Thyroid gland (tissue), 4 donors: ENCODE measurements at regions not wholly inside any gene's neighbourhood (a gene's known extent, or its start where the extent isn't known, plus 50 kb on each side); places are given as distances from the start of the nearest gene placed in this dataset.

Experiments
- DNase-seq, 2 donors: peaks; one replicate each; pipeline ENCODE4 v3.0.0-alpha.2; 2019
- H3K27ac ChIP-seq, 3 donors: fragments of 200-600 bp; sonication (generic); 1 replicate in 2 of 3; 2 replicates in 1 of 3; pipeline ENCODE4 v1.5.1; 2016 to 2019; ENCODE audit warnings: mild to moderate bottlenecking in 1 of 3, moderate library complexity in 1 of 3
- H3K27me3 ChIP-seq: fragments of 200-600 bp; sonication (generic); one replicate; pipeline ENCODE4 v1.5.1; 2019
- H3K36me3 ChIP-seq, 2 donors: fragments of 200-600 bp; sonication (generic); one replicate each; pipeline ENCODE4 v1.5.1; 2016 to 2019
- H3K4me1 ChIP-seq, 2 donors: fragments of 200-600 bp; sonication (generic); one replicate each; pipeline ENCODE4 v1.5.1; 2017 to 2019
- H3K4me3 ChIP-seq, 3 donors: fragments of 200-600 bp; sonication (generic); replicated peaks in 1 of 3; 1 replicate in 2 of 3; 2 replicates in 1 of 3; pipeline ENCODE4 v1.5.1; 2016; ENCODE audit warnings: mild to moderate bottlenecking in 1 of 3
- H3K9me3 ChIP-seq: fragments of 200-600 bp; sonication (generic); one replicate; pipeline ENCODE4 v1.5.1; 2017
- POLR2A ChIP-seq, 2 donors: fragments of 450-650 bp; IDR thresholded peaks; one replicate each; pipeline ENCODE4 v1.6.1; 2017; ENCODE audit warnings: antibody characterized with exemption in 2 of 2, mild to moderate bottlenecking in 2 of 2, moderate library complexity in 1 of 2
- WGBS, 2 donors: methylation state at CpG; one replicate each; pipeline ENCODE4 v1.1.5; 2017; 5-methylcytosine and 5-hydroxymethylcytosine counted together
- intact Hi-C: fragments of 100-400 bp; cut with DNase I; formaldehyde crosslinking; loops from one replicate; pipeline ENCODE4 v1.15.1; 2023
- TF ChIP-seq, protein P1 (sequence below), 6 experiments: fragments of 200-600 bp in 3 of 6; fragments of 450-650 bp in 3 of 6; sonication (generic) in 3 of 6; IDR thresholded peaks; one replicate each; pipeline ENCODE4 v1.5.1; 2016 to 2019; ENCODE audit warnings: antibody characterized with exemption in 6 of 6, mild to moderate bottlenecking in 2 of 6, inconsistent platforms in 1 of 6, moderate library complexity in 1 of 6

DNA sequence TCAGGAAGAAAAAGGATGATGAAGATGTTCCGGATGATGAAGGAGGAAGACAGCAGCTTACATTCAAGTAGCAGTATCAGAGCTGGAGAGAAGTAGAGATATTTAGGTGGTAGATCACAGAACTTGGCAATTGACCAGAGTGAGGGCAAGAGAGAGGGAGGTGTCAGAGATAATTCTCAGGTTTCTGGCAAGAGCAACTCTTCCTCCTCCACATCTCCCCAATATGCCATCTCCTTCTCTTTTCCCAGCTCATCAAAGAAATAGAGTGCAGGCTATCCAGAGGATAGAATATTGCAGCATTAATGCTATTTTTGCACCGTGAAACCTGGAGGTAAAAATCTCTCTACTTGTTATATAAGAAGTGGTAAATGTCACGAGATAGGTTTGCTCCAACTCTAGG is 64.9 kb upstream of the OPCML start:
- DNase-seq = no peak
- Histone ChIP-seq H3K27ac (no peak overlapping the region), H3K27me3 (no peaks in the 10 kb centered on the region), H3K36me3 (no peaks in the 10 kb centered on the region), H3K4me1 (no peaks in the 10 kb centered on the region), H3K9me3 (no peaks in the 10 kb centered on the region), H3K4me3 (no peak overlapping the region)
- intact Hi-C loops = no loop called here
- 81 to 84% methylated on average over 3 of the region's 3 CpGs for WGBS, 2 donors
- TF ChIP-seq, protein P1, sequence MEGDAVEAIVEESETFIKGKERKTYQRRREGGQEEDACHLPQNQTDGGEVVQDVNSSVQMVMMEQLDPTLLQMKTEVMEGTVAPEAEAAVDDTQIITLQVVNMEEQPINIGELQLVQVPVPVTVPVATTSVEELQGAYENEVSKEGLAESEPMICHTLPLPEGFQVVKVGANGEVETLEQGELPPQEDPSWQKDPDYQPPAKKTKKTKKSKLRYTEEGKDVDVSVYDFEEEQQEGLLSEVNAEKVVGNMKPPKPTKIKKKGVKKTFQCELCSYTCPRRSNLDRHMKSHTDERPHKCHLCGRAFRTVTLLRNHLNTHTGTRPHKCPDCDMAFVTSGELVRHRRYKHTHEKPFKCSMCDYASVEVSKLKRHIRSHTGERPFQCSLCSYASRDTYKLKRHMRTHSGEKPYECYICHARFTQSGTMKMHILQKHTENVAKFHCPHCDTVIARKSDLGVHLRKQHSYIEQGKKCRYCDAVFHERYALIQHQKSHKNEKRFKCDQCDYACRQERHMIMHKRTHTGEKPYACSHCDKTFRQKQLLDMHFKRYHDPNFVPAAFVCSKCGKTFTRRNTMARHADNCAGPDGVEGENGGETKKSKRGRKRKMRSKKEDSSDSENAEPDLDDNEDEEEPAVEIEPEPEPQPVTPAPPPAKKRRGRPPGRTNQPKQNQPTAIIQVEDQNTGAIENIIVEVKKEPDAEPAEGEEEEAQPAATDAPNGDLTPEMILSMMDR (IDR thresholded peaks at IDR 0.05) = no peak
- TF ChIP-seq POLR2A (IDR thresholded peaks at IDR 0.05) = no peak

DNA sequence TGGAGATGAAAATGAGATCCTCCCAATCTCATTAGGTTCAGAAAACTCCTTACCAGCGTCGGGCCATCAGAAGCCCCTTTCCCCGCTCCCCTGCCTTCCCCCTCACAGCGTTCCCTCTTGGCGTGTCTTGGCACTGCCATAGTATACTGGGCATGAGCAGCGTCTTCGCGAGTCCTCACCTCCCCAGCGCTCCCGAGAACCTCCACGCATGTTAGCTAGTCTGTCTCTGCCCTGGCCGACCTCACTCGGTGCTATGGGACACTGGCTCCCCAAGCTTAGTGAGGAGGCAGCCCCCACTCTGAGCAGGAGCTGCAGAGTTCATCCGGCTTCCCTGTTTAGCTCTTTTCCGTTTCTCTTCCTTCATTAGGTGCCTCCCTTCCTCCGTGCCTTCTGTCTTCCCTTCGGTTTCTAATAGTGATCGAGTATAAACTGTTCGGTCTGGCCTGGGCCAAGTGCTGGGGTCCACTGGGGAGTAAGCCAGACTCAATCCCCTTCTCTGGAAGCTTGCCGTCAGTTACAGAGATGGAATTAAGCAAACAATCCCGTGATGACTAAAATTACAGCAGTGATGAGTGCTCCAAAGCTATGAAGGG is 63.8 kb upstream of the OPCML start:
- no peak for DNase-seq
- WGBS, 2 donors = 86% methylated on average over 21 of the region's 21 CpGs
- Histone ChIP-seq H3K27me3 (no peaks in the 10 kb centered on the region), H3K27ac (no peak overlapping the region), H3K4me1 (no peaks in the 10 kb centered on the region), H3K4me3 (no peak overlapping the region), H3K9me3 (no peaks in the 10 kb centered on the region), H3K36me3 (no peaks in the 10 kb centered on the region)
- no peak for TF ChIP-seq POLR2A (IDR thresholded peaks at IDR 0.05)
- TF ChIP-seq, protein P1 (IDR thresholded peaks at IDR 0.05) = no peak
- intact Hi-C loops = no loop called here

DNA sequence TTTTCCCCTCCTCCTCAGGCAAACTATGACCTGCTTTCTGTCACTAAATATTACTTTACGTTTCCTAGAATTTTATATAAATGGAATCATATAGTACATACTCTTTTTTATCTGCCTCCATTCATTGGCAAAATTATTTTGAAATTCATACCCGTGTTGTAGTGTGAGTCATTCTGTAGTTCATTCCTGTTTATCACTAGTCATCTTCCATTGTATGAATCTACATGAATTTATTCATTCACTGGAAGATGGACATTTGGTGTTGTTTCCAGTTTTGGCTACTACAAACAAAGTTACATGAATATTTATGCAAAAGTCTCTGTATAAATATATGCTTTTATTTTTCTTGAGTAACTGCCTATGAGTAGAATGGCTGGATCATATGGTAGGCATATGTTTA is 60.7 kb upstream of the OPCML start:
- 78 to 84% methylated on average over 2 of the region's 2 CpGs for WGBS, 2 donors
- TF ChIP-seq POLR2A (IDR thresholded peaks at IDR 0.05) = no peak
- TF ChIP-seq, protein P1 (IDR thresholded peaks at IDR 0.05) = no peak
- no peak for DNase-seq
- Histone ChIP-seq H3K36me3 (no peaks in the 10 kb centered on the region), H3K9me3 (no peaks in the 10 kb centered on the region), H3K4me1 (no peaks in the 10 kb centered on the region), H3K27ac (no peak overlapping the region), H3K4me3 (no peak overlapping the region), H3K27me3 (no peaks in the 10 kb centered on the region)
- intact Hi-C loops = no loop called here

DNA sequence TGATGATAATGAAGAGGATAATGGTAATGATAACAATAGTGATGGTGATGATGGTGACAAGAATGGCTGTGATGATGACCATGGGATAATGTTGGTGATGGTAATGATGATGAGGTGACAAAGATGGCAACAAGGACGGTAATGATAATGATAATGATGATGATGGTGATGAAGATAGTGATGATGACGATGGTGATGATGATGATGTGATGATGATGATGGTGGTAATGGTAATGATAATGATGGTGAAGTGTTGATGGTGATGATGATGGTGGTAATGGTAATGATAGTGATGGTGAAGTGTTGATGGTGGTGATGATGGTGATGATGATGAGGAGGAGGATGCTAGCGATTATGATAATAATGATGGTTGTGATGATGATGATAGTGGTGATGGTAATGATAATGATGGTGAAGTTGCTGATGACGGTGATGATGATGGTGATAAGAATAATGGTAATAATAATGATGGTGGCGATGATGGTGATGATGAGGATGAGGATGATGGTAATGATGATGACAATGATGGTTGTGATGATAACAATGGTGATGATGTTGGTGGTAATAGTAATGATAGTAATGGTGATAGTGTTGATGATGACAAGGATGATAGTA is 54.7 kb upstream of the OPCML start:
- H3K4me1 ChIP-seq = no peaks in the 10 kb centered on the region
- no peak overlapping the region for H3K27ac ChIP-seq
- H3K27me3 ChIP-seq = no peaks in the 10 kb centered on the region
- no peaks in the 10 kb centered on the region for H3K9me3 ChIP-seq
- intact Hi-C loops = no loop called here
- no peak overlapping the region for H3K4me3 ChIP-seq
- no peaks in the 10 kb centered on the region for H3K36me3 ChIP-seq
- DNase-seq = no peak
- no peak for TF ChIP-seq POLR2A (IDR thresholded peaks at IDR 0.05)
- TF ChIP-seq, protein P1 (IDR thresholded peaks at IDR 0.05) = no peak
- 89 to 95% methylated on average over 5 of the region's 5 CpGs for WGBS, 2 donors

DNA sequence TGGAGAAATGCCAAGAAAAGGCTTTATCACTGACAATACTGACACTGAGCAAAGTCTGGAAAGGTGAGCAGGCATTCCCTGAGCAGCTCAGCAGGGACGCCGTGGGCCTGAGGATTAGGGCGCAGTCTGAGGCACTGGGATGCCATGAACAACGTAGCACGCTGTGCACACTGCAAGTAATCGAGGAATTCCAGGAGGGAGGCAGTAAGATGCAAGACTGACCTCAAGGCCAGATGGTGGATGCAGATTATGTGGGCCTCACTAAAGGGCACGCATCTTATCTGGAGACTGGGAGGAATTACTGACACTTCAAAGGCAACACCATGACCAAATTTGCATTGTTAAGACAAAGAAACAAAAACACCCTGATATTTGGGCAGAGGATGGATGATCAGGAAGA is 50.4 kb upstream of the OPCML start:
- H3K4me1 ChIP-seq = no peaks in the 10 kb centered on the region
- 51 to 64% methylated on average over 7 of the region's 7 CpGs for WGBS, 2 donors
- no peaks in the 10 kb centered on the region for H3K9me3 ChIP-seq
- TF ChIP-seq, protein P1 (IDR thresholded peaks at IDR 0.05) = no peak
- TF ChIP-seq POLR2A (IDR thresholded peaks at IDR 0.05) = no peak
- DNase-seq = no peak
- no peak overlapping the region for H3K4me3 ChIP-seq
- H3K27ac ChIP-seq = no peak overlapping the region
- no peaks in the 10 kb centered on the region for H3K27me3 ChIP-seq
- no peaks in the 10 kb centered on the region for H3K36me3 ChIP-seq
- intact Hi-C loops = no loop called here
